HepG2 (cell line): ENCODE measurements at regions not wholly inside any gene's neighbourhood (a gene's known extent, or its start where the extent isn't known, plus 50 kb on each side); places are given as distances from the start of the nearest gene placed in this dataset.

Experiments used
- ATAC-seq: fragments of 200-7000 bp; cut with Tn5 transposase; 3 replicates; pipeline ENCODE4 v1.9.1; 2020; ENCODE audit warnings: mild to moderate bottlenecking, moderate library complexity
- BruUV-seq: library from RNA; stranded (reverse); fragments of 400-500 nt; replicated peaks from 2 replicates; lab custom pipeline; 2021; lab: Mats Ljungman, UMichigan
- CTCF ChIA-PET: fragments of 300-600 bp; formaldehyde crosslinking; extraction: SDS; loops from one replicate; lab custom pipeline; 2021; ENCODE audit warnings: low total read pairs, inconsistent platforms, low intra/inter-chr PET ratio; lab: Yijun Ruan, JAX
- POLR2A ChIA-PET: fragments of 350-600 bp; sonication (Branson Sonifier 250); formaldehyde crosslinking; loops from one replicate; lab custom pipeline; 2020; ENCODE audit warnings: antibody characterized with exemption, inconsistent platforms; lab: Yijun Ruan, JAX
- DNase-seq: peaks from one replicate; pipeline ENCODE4 v3.0.0-alpha.2; 2015; ENCODE audit warnings: low spot score
- FAIRE-seq: peaks from 3 replicates; lab custom pipeline; 2011; peaks lifted over from hg19 to GRCh38; lab: Jason Lieb, UNC
- H2AFZ ChIP-seq: one replicate; pipeline ENCODE4 v1.6.1; 2011; ENCODE audit warnings: low read length, inconsistent platforms
- H3K27ac ChIP-seq: fragments of 300-600 bp; 3 replicates; pipeline ENCODE4 v1.8.0; 2011; ENCODE audit warnings: mixed run types, mild to moderate bottlenecking, mixed read lengths, low read length, inconsistent platforms; ENCODE audit not compliant: insufficient read depth; ENCODE audit errors: extremely low read length
- H3K27me3 ChIP-seq, 2 experiments: fragments of 200-600 bp in 1 of 2; 2 replicates in 1 of 2; 3 replicates in 1 of 2; pipeline versions ENCODE4 v1.6.0 to v1.8.0; 2011; ENCODE audit warnings: low read length in 2 of 2, mild to moderate bottlenecking in 2 of 2, moderate library complexity in 2 of 2, inconsistent platforms in 1 of 2; ENCODE audit not compliant: insufficient read depth in 2 of 2, control insufficient read depth in 1 of 2
- H3K36me3 ChIP-seq, 2 experiments: fragments of 200-600 bp in 1 of 2; replicated peaks in 1 of 2; 2 replicates in 1 of 2; 3 replicates in 1 of 2; pipeline versions ENCODE4 v1.5.1 to v1.8.0; 2011; ENCODE audit warnings: low read length in 2 of 2, inconsistent platforms in 1 of 2; ENCODE audit not compliant: insufficient read depth in 2 of 2, control insufficient read depth in 1 of 2
- H3K4me1 ChIP-seq: 2 replicates; pipeline ENCODE4 v1.5.1; 2012; ENCODE audit warnings: low read length, inconsistent platforms; ENCODE audit not compliant: insufficient read depth
- H3K4me2 ChIP-seq: 2 replicates; pipeline ENCODE4 v1.6.0; 2011; ENCODE audit warnings: low read depth, low read length, inconsistent platforms
- H3K4me3 ChIP-seq, 3 experiments: fragments of 200-600 bp in 1 of 3; sonication (generic), shearing (Covaris generic) in 1 of 3; replicated peaks in 1 of 3; 2 replicates each; pipeline ENCODE4 v1.5.1; 2011 to 2016; ENCODE audit warnings: low read length in 3 of 3, inconsistent platforms in 2 of 3, low read depth in 2 of 3, mild to moderate bottlenecking in 2 of 3, control low read depth in 1 of 3, mixed read lengths in 1 of 3; ENCODE audit not compliant: insufficient read depth in 1 of 3
- H3K79me2 ChIP-seq: one replicate; pipeline ENCODE4 v1.6.1; 2011; ENCODE audit warnings: low read length, inconsistent platforms; ENCODE audit not compliant: insufficient read depth
- H3K9ac ChIP-seq: 2 replicates; pipeline ENCODE4 v1.6.0; 2011; ENCODE audit warnings: mild to moderate bottlenecking, low read depth, low read length, inconsistent platforms; ENCODE audit not compliant: insufficient read depth
- H3K9me3 ChIP-seq: 2 replicates; pipeline ENCODE4 v1.5.1; 2012; ENCODE audit warnings: mild to moderate bottlenecking, low read length
- H4K20me1 ChIP-seq: 2 replicates; pipeline ENCODE4 v1.6.0; 2011; ENCODE audit warnings: inconsistent platforms, mild to moderate bottlenecking, low read length, moderate library complexity; ENCODE audit not compliant: insufficient read depth
- MXD3 ChIP-seq: IDR thresholded peaks from 2 replicates; pipeline ENCODE4 v1.6.1; 2016; ENCODE audit warnings: mild to moderate bottlenecking, missing biosample characterization, missing genetic modification reagents
- NFE2L2 ChIP-seq: fragments of 150-350 bp; IDR thresholded peaks from 2 replicates; pipeline ENCODE4 v1.6.1; 2014; ENCODE audit warnings: low read length
- POLR2G ChIP-seq: fragments of 200-400 bp; formaldehyde crosslinking; IDR thresholded peaks from 2 replicates; pipeline ENCODE4 v1.6.1; 2018; ENCODE audit warnings: mild to moderate bottlenecking, low read depth, low read length, moderate library complexity
- ZGPAT ChIP-seq: IDR thresholded peaks from 2 replicates; pipeline ENCODE4 v1.6.1; 2016; ENCODE audit warnings: mild to moderate bottlenecking
- ZNF24 ChIP-seq: fragments of 450-650 bp; IDR thresholded peaks from 2 replicates; pipeline ENCODE4 v1.6.1; 2017; ENCODE audit warnings: antibody characterized with exemption, mild to moderate bottlenecking
- WGBS: methylation state at CpG from one replicate; pipeline ENCODE4 v1.1.6; 2017; ENCODE audit warnings: low lambda C conversion rate; 5-methylcytosine and 5-hydroxymethylcytosine counted together
- in situ Hi-C: cut with HindIII; loops from 2 replicates; pipeline ENCODE4 v1.10.0; 2017; ENCODE audit warnings: low pct_unique_long_range_greater_than_20kb; ENCODE audit not compliant: extremely low pct_ligation_motif_present
- intact Hi-C: fragments of 100-400 bp; cut with micrococcal nuclease; formaldehyde crosslinking; loops from one replicate; pipeline ENCODE4 v1.10.0; 2022; ENCODE audit not compliant: unreplicated experiment

- CTCF ChIA-PET, result no interaction called here
- in situ Hi-C loops, result no loop called here
These were observed 246.5 kb upstream of the RPS6KA3 start for GRCh38 chrX:20513185-20513584.

GRCh38 chrX:20511792-20512191 lies 245.1 kb upstream of the RPS6KA3 start:
- TF ChIP-seq NFE2L2, result peak; percentile 37; the same call in 1 of the 2 replicates
- TF ChIP-seq POLR2G, result no peak
- Histone ChIP-seq H3K9me3 (no peaks in the 10 kb centered on the region), H3K27ac (no peak overlapping the region), H3K4me1 (peaks cover 10% of the 10 kb centered on the region; the same call in 1 of the 2 replicates), H3K79me2 (no peaks in the 10 kb centered on the region), H3K4me3 (no peak overlapping the region), H2AFZ (no peak overlapping the region), H3K27me3 (no peaks in the 10 kb centered on the region), H4K20me1 (no peaks in the 10 kb centered on the region), H3K4me2 (no peak overlapping the region), H3K36me3 (no peaks in the 10 kb centered on the region), H3K9ac (no peak overlapping the region)
- FAIRE-seq, result no peak
- ATAC-seq, result no peak
- DNase-seq, result no peak
- POLR2A ChIA-PET, result no interaction called here
- 99% methylated on average over 5 of the region's 5 CpGs for WGBS
- in situ Hi-C loops, result no loop called here
- no TSS peak for BruUV-seq
- CTCF ChIA-PET, result no interaction called here
- intact Hi-C loops, result no loop called here

More at GRCh38 chrX:20513185-20513584, 246.5 kb upstream of the RPS6KA3 start:
- no peaks in the 10 kb centered on the region for H4K20me1 ChIP-seq
- H3K9me3 ChIP-seq, result no peaks in the 10 kb centered on the region
- H3K27me3 ChIP-seq, result no peaks in the 10 kb centered on the region
- H3K4me1 ChIP-seq, result peaks cover 10% of the 10 kb centered on the region; the same call in 1 of the 2 replicates
- BruUV-seq, result no TSS peak
- no peaks in the 10 kb centered on the region for H3K36me3 ChIP-seq
- no peak overlapping the region for H3K9ac ChIP-seq
- H3K79me2 ChIP-seq, result no peaks in the 10 kb centered on the region
- FAIRE-seq (no peak), DNase-seq (no peak), ATAC-seq (no peak)
- 93% methylated on average over 3 of the region's 3 CpGs for WGBS
- H3K27ac ChIP-seq, result no peak overlapping the region
- POLR2A ChIA-PET, result interaction anchor here (0.6 kb wide), 1 partner anchor 151 kb away, joined by 3 read pairs; no protein-coding TSS in a partner anchor
- no peak overlapping the region for H2AFZ ChIP-seq
- no peak for TF ChIP-seq ZGPAT (CRISPR knock-in tag)
- TF ChIP-seq MXD3, result no peak
- no peak for TF ChIP-seq ZNF24
- intact Hi-C loops, result no loop called here
- no peak overlapping the region for H3K4me2 ChIP-seq
- no peak overlapping the region for H3K4me3 ChIP-seq
